A204.1 (cell line): ENCODE measurements at regions not wholly inside any gene's neighbourhood (a gene's known extent, or its start where the extent isn't known, plus 50 kb on each side); places are given as distances from the start of the nearest gene placed in this dataset.
A peak's percentile ranks its signal among the peaks of the same experiment; 100 is the strongest.

ENCODE experiments used
- FAIRE-seq: peaks from 2 replicates; lab custom pipeline; 2012; peaks lifted over from hg19 to GRCh38; lab: Jason Lieb, UNC

DNA sequence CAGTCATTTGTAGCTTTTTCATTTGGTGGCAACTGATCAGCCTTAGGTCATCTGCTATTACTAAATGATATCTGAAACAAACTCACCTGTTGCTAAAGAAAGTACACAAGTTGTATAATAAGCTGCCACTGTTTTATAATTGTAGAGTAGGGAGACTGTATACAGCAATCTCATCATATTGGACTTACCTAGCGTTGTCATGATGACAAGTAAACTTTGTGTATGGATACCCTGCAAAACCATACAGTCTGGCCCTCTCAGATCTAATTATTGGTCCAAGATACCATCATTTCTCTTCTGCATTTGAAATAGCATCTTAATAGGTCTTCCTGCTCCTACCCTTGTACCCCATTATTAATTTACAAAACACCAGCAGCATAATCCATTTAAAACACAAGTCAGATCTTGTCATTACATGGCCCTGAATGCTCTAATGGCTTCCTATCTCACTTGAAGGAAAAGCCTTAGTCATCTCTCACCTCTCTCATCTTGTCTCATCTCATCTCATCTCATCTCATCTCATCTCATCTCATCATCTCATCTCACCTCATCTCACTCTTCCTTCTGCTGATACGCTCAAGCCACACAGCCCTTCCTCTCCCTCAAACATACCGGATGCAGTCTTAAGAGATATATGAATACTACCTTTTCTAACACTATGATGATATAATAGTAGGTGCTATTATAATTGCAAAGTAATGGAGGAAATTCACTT, 540.6 kb downstream of the MDFIC start:
- FAIRE-seq: no peak

DNA sequence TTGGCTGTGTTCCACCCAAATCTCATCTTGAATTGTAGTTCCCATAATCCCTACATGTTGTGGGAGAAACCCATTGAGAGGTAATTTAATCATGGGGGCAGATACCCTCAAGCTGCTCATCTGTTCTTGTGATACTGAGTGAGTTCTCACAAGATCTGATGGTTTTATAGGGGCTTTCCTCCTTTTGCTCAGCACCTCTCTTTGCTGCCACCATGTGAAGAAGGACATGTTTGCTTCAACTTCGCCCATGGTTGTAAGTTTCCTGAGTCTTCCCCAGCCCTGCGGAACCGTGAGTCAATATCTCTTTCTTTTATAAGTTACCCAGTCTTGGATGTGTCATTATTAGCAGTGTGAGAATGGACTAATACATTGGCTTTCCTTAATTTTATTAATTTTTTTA, 527.8 kb downstream of the MDFIC start:
- FAIRE-seq: no peak

DNA sequence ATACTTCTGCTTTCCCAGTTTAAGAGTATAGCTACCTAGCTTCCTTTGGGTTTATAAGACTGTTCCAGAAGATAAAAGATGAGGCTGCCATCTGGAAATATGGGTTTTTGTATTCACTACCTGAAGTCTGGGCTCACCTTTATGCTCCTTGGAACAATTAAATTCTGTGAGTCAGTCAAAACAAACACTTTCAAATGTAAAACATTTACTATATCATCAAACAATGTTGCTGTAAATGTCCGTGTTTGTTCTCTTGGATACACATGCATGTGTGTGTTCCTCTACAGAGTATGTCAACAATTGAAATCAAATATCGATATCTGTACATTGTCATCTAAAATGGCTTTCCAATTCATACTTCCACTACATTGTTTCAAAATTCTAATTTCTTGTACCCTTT, 525.6 kb downstream of the MDFIC start:
- peak; percentile 47 for FAIRE-seq

DNA sequence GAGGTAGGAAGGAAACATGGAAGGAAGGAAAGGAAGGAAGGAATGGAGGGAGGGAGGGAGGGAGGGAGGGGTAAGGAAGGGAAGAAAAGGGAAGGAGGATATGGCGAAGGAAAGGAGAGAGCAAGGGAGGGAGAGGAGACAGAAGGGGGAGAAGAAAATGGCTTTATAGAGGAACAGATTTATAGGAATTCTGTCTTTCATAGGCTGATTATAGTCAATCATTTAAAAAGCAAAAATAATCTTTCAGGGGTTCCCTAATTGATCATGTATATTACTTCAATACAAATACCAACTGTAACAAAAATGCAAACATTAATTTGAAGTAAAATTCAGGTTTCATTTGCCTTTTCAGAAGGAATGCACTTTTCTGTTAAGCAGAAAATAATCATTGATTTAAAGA, 519.1 kb downstream of the MDFIC start:
- FAIRE-seq: no peak

DNA sequence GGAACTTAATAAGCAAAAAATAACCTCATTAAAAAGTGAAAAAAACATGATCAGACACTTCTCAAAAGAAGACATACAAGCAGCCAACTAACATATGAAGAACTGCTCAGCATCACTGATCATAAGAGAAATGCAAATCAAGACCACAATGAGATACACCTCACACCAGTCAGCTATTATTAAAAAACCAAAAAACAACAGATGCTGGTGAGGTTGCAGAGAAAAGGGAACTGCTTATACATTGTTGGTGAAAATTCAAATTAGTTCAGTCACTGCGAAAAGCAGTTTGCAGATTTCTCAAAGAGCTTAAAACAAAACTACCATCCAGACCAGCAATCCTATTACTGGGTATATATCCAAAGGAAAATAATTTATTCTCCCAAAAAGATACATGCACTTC, 513.3 kb downstream of the MDFIC start:
- no peak for FAIRE-seq

DNA sequence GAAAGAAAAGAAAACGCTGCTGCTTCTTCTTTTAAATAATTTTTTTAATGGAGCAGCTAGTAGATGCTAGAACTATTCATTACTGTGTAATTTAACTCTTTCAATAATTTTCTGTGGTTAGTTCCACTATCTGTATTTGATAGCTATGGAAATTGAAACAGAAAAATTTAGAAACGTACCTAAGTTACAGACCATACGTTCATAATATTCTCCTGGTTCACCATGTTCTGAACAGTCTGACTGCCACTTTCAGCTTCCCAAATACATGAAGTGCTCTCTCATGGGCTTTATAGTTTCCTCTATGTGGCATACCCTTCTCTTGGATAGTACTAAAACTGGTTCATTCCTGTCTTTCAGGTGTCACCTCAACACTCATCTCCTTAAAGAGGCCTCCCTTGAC, 508.0 kb downstream of the MDFIC start:
- no peak for FAIRE-seq

DNA sequence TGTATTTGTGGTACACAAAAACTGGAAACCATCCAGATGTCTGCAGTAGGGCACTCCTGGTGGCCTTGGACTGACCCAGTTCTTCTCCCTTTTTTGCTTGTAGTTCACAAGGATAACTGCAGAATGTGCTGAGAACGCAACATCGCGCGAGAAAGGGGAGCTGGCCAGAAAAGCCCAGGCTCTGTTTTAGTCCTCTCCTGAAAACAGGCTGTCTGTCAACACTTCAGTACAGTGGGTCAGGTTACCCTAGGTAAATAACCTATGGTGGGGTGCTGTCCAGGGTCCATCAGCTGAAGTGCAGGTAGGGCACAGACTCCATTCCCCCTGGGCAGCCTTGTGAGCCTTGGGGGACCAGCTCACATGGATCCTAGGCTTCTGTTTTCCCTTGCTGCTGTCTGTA, 495.8 kb downstream of the MDFIC start:
- FAIRE-seq: no peak

DNA sequence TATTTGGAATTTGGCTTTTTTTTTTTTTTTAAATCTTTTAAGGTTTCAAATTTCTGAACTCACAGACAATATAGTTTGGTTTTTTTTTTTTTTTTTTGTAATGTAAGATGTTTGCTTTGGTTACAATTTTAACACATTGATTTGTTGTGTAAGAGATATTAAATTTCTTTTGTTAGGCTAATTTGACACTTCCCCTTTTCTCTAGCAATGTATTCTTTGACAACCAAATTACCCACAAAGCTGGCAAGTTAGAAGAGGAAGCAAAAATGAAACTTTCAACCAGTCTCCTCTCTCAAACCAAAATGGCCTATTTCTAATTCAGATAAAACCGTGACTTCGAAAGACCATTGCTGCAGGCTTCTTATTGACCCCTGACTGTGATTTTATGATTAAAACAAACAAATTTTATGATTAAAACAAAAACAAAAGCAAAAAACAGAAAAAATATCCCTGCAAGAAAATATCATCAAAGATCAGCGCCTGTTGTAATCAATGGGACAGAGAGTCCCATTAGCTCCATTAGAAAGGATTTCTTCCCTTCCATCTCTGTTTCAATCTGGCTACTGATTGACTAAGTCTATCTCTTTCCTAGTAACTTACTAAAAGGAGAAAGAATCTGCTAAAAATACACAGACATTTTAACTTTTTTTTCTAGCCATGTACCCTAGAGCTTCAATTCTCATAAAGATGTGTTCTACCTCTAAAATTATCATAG, 489.2 kb downstream of the MDFIC start:
- no peak for FAIRE-seq

DNA sequence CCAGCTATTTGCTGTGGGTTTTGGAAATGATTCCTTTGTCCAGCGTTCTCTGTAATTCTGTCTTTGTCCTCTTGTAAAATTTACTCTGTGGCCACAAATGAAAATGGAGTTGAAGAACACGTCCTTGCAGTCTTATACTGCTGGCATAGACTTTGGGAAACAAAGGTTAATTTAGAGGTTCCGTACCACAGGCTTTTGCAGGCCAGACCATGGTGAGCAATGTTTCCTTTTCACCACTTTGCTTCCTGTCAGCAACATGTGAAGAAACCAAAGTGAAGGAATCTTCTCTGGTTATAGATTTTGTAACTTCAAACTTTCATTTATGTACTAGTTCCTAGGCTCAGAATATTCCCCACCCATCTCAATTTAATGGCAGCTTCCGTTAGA, 488.5 kb downstream of the MDFIC start:
- no peak for FAIRE-seq

DNA sequence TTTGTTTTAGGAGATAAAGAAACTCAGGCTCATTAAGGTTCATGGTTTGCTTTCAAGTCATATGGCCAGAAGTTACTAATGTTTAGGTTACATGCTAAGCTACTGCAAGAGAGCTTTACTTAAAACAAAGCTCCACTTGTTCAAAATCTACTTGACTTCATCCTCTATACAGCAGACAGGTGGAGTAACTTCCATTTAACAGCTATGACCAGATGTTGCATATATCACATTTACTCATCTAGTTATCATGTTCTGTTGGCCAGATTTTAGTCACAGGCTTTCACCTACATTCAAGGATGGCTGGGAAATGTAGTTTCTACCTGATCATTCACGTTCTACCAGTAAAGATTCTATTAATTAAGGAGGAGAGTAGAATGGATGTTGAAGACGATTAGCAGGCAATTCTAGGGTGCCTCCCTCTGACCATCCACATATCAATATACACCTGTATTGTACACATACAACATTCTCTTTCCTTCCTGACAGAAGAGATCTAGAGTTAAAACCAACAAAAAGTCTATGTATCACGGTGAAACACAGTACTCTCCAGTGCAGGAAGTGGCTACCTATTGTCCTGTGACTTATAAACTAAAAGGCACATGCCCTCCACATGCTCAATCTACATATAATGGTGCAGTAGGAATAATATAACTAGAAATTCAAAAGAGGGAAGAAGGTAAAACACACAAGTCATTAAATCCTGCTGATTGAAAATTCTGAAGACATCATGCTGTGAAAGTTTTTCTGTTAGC, 488.0 kb downstream of the MDFIC start:
- FAIRE-seq: no peak

DNA sequence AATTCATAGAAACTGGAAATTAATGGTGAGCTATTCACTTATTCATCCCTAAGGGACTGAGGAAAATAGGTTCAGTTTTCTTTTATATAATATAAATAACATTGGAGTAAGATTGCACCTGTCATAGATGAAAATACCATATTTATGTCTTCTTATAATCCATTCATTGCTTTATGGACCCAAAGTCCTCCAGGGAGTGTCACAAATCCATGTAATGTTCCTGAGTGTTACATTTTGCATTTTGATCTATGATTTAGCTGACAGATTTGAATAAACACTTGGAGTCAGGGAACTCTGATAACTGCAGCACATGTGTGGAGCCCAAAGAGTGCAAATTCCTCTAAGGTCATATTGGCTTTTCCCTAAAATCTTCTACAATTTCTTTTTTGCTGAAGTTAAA, 484.3 kb downstream of the MDFIC start:
- no peak for FAIRE-seq

DNA sequence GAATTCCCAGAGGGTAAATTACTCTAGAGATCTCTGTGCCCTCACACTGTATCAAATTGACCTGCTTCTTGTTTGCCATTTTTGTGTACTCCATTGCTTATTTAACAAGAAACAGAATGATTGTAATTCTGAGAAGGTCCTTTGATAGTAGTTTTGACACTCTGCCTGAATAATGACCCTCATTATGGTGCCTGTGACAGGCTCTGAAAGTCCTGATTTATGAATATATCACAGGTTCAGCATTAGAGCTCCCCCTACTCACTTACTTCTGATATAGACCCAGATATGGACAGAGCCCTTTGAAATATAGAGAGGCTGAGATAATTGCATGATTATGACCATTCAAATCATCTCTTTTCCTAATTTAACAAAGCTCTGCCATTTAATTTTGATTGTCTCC, 465.2 kb downstream of the MDFIC start:
- no peak for FAIRE-seq

DNA sequence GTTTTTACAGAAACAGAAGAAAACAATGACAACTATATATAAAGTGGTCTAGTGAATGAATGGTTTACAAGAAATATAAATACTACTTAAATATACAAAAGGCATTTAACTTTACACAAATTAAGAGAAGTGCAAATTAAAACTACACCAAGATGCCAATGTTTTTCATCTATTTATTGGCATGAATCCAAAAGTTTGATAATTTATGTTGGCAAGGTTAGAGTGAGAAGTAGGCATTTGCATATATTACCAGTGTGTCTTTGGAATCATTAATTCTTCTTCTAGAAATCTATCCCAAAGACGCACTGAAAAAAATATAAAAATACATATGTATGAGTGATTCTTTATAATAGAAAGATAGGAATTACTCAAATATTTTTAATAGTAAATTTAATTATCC, 457.4 kb downstream of the MDFIC start:
- peak; percentile 90 for FAIRE-seq

DNA sequence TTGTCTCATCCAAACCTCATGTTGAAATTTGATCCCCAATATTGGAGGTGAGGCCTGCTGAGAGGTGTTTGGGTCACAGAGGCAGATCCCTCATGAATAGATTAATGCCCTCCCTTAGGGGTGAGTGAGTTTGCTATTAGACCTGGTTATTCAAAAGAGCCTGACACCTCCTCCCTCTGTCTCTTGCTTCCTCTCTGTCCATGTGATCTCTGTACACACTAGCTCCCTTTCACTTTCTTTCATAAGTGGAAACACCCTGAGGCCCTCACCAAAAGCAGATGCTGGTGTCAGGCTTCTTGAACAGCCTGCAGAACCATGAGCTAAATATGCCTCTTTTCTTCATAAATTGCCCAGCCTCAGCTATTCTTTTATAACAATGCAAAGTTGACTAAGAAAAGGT, 447.1 kb downstream of the MDFIC start:
- FAIRE-seq: no peak

DNA sequence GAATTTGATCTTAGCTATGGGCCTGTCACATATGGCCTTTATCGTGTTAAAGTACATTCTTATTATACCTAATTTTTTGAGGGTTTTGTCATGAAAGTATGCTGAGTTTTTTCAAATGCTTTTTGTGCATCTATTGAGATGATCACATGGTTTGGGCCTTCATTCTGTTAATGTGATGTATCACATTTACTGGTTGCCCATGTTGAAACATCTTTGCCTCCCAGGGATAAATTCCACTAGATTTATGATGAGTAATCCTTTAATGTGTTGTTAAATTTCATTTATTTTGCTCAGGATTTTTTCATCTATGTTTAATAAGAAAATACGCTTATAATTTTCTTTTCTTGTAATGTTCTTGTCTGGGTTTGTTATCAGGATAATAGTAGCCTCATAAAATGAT, 442.0 kb downstream of the MDFIC start:
- no peak for FAIRE-seq

DNA sequence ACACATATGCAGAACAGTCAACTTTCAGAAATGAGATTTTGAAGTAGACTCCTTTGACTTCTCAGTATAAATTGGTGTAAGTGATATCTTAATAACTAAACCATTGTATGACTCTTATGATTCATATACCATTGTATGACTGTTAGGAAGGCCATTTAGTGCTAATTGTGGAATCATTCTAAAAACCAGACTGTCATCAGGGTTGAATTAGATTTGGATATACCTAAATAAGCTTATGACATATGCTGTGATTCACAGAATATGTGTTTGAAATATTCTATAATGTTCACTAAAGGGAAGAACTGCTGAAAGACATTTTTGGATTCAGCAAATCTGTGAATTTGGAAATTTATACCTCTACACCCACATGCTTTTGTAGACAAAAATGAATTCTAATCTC, 438.1 kb downstream of the MDFIC start:
- no peak for FAIRE-seq

DNA sequence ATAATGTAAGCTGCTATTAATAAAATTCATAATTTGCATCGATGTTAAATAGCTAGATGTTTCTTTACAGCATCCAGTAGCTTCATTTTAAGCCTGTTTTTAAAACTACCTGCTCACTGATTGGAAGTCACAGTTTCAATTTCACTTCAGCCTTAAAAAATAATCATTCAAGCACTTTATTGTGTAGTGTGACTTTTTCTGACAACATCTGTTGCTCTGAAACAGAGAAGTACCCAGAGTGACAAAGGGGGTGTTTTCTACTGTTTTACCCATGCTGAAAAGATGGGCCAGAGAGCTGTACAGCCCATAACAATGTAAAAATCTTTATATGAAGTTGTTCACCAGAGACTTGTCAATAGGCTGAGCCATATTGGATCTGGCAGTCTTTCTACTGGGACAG, 437.2 kb downstream of the MDFIC start:
- no peak for FAIRE-seq

DNA sequence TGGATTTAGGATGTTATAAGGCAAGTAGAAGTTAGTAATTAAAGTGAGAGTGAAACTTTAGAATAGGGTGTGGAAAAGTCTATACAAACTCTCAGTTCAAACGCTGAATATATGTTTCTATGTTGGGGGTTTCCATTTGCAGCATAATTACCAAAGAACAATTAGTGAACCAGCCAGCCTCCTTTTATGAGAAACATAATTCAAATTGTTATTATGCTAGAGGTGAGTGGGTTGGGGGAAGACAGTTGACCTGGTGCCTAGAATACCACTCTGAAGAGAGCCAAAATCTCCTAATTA, 435.8 kb downstream of the MDFIC start:
- FAIRE-seq: no peak

DNA sequence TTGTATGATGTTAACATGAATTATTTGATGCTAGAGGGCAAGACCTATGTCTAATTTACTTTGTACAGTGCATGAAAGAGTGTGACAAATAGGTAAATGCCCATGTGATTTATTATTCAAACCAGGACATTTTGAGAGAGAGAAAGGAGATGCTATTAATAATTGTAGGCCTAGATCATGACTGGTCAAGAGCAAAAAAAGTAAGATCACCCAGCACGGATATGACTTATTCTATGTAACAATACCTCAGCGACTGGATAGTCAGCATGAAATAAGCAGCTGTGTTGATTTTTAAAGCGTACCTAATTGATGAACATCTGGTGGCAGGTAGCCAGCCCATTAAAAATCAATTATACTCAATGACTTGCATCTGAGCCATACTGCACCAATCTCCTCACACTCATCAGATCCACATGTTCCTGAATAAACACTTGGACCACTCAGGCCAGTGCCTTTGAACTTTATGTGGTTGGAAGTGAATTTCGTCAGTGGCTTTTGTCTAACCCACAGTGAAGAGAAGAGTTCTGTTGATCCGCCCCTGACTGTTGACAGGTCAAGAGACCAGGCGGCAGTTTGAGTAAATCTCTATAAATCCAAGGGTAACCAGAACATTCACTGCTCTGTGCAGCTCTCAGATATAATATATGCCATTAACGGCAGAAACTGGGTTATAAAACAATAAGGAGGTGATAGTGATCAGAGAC, 435.3 kb downstream of the MDFIC start:
- no peak for FAIRE-seq

DNA sequence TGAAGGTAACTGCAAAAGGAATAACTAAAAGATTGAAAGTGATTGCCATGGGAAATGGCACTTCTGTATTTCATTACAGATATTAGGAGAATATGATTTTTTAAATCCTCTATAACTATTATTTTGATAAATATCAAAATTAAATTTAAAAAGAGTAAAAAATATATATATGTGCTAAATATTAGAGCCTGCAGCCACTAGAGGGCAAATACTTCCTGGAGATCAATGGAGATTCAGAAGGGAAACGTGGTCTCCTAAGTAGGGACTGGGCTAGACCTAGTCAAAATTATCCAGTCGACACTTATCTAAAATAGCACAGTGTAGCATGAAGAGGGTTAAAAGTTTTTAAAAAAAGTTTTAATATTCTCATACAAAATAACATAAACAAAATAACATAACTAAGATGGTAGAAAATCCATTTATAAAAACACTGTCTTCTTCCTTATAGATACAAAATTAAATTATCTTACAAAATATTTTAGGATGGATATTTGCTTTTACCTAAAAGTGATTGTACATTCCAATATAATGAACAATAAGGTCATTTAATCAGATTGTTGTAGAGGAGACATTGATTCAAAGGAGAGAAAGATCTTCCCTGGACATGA, 434.3 kb downstream of the MDFIC start:
- FAIRE-seq: peak; percentile 95

DNA sequence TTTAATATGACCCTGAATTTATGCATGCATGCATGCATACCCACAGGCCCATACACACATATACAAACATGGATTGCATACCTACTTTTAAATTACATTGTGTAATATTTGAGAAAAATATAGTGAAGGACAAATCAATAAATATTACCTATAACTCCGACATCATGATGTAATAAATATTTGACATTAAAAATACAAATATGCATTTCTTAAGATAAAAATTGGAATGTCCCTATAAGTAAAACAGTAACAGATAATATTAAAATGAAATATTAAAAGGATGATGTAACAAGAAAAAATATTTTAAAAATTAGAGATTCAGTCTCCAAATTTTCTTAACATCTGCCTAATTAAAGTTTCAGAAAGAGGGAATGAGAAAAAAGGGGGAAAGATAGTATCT, 433.0 kb downstream of the MDFIC start:
- FAIRE-seq: no peak

DNA sequence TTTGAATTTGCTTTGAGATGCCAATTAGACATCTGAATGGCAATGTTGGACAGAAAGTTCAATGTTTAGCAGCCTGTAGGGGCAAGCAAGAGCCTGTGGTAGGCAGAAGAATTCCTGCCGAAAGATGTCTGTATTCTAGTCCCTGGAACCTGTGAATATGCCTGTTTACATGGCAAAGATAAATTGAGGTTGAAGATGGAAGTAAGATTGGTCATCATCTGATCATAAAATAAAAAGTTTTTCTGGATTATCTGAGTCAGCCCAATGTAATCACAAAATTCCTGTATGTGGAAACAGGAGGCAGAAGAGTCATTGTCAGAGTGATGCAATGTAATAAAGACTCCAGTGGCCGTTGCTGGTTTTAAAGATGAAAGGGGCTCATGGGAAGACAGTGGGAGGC, 430.5 kb downstream of the MDFIC start:
- FAIRE-seq: no peak

DNA sequence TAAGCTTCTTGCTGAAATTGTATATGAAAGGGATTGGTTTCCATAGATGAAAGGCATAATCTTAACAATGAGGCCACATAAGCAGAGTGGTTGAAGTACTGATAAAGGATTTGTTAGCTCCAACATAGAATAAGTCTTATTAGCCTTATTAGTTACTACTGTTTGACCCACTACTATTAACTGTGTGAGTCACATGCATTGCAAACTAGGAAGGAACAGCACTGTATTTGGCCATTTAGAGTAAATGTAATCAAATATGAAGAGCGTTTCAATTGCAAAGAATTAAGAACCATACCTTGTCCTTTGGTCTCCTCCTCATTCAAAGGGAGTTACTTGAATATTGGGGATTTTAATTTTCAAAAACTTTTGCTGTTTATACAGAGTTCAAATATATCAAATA, 428.9 kb downstream of the MDFIC start:
- no peak for FAIRE-seq
